ENCODE measurements at regions not wholly inside any gene's neighbourhood (a gene's known extent, or its start where the extent isn't known, plus 50 kb on each side); places are given as distances from the start of the nearest gene placed in this dataset.
"Not testable (repeated sequence)": the region's sequence is repeated elsewhere in the genome, so short reads cannot be mapped to it uniquely, and the experiment has no call there.

GRCh38 chr2:121157481-121157880, 127.5 kb downstream of the TFCP2L1 start:
- not testable (repeated sequence) for TF ChIP-seq CTCF (IDR thresholded peaks at IDR 0.05); POLR2AphosphoS5 (IDR thresholded peaks at IDR 0.05); POLR2A (IDR thresholded peaks at IDR 0.05); EP300 (IDR thresholded peaks at IDR 0.05; ENCODE audit: low read depth)
